ENCODE measurements at regions not wholly inside any gene's neighbourhood (a gene's known extent, or its start where the extent isn't known, plus 50 kb on each side); places are given as distances from the start of the nearest gene placed in this dataset.

DNA sequence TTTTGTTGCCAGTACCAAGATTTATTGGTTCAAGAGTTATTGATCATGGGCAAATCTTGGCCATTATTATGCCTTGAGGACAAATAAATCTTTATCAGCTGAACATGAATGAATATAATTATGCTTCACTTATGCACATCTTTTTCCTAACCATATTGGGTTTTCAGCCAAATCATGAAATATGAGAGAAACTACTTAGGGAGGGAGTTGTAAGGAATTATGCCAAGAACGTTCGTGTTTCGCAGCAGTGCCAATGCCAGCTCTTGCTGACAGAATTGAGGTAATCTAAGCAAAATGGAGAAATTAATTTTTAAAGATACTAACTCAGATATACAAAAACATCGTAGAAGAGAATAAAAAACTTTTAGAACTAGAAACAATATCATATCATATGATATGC lies 301.1 kb upstream of the SASH1 start (continued):
- TF ChIP-seq YY1 (IDR thresholded peaks at IDR 0.05; ENCODE audit: low read depth, low read length), result no peak

DNA sequence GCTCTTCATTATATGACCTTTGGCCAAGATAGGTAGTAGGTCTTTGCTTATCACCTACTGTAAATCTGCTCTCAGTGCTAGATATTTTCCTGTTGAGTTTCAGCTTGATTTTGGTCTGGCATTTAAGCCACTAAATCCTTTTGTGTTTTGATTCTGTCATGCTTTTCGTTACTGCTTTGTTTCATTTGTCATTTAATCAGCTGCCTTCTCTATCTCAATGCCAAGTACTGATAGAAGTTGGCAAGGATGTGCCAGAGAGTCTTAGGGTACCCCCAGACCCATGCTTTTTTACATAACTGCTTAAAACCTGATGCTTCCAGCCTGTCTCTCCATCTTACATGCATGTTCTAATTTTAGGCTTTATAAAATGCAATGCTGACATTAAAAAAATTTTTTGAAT lies 300.1 kb upstream of the SASH1 start:
- Histone ChIP-seq H2BK15ac (ENCODE audit: low read length) (no peak overlapping the region), H2BK12ac (ENCODE audit: low read depth, low read length) (no peak overlapping the region), H3K27ac (ENCODE audit: low read depth, low read length) (no peak overlapping the region), H2BK5ac (ENCODE audit: low read depth, low read length) (no peak overlapping the region), H2AK5ac (ENCODE audit: low read depth, low read length) (no peak overlapping the region), H3K27me3 (replicated peaks in 1 of 4; ENCODE audit: control insufficient read depth in 3 of 4, extremely low read depth in 1 of 4, insufficient read depth in 3 of 4, low read length in 3 of 4) (no peaks in the 10 kb centered on the region), H3K4me2 (ENCODE audit: insufficient read depth in 1 of 2, low read depth in 2 of 2, low read length in 2 of 2) (no peak overlapping the region), H3K23ac (ENCODE audit: insufficient read length) (no peak overlapping the region), H3K18ac (ENCODE audit: extremely low read depth, low read length) (no peak overlapping the region), H3K14ac (ENCODE audit: insufficient read length) (no peak overlapping the region), H2BK20ac (ENCODE audit: low read length) (no peak overlapping the region), H3K79me1 (ENCODE audit: low read depth, low read length) (no peaks in the 10 kb centered on the region), H3K56ac (replicated peaks; ENCODE audit: insufficient read length, low read depth, low read length) (no peak overlapping the region), H4K20me1 (replicated peaks in 1 of 2; ENCODE audit: control insufficient read depth in 1 of 2, insufficient read depth in 2 of 2, low read length in 2 of 2) (no peaks in the 10 kb centered on the region), H4K5ac (ENCODE audit: insufficient read length, low read depth, low read length) (no peak overlapping the region), H3K9me3 (ENCODE audit: insufficient read depth in 2 of 2, low read depth in 1 of 2, low read length in 1 of 2) (0 out of 4 replicates have a peak, but pooled peaks cover 0 to 4% of the 10 kb centered on the region in 2 experiments), H3K4me1 (replicated peaks in 1 of 4; ENCODE audit: control insufficient read depth in 3 of 4, insufficient read depth in 4 of 4, low read length in 3 of 4) (no peaks in the 10 kb centered on the region), H2BK120ac (replicated peaks; ENCODE audit: low read depth, low read length) (no peak overlapping the region), H3K4me3 (ENCODE audit: extremely low read depth in 1 of 4, insufficient read depth in 2 of 4, low read depth in 3 of 4, low read length in 4 of 4) (no peak overlapping the region), H2AFZ (ENCODE audit: low read length) (no peak overlapping the region), H3K36me3 (ENCODE audit: control insufficient read depth in 2 of 4, insufficient read depth in 4 of 4, low read length in 3 of 4) (no peaks in the 10 kb centered on the region), H3K9ac (replicated peaks in 1 of 4; ENCODE audit: extremely low read depth in 1 of 4, low read depth in 3 of 4, low read length in 3 of 4) (no peak overlapping the region), H4K8ac (ENCODE audit: extremely low read depth, insufficient read depth, low read length) (no peak overlapping the region), H4K91ac (replicated peaks; ENCODE audit: insufficient read length, low read length) (no peak overlapping the region), H3K4ac (replicated peaks; ENCODE audit: insufficient read length, low read depth, low read length) (no peak overlapping the region), H3K23me2 (ENCODE audit: low read depth, low read length) (no peaks in the 10 kb centered on the region), H3K79me2 (ENCODE audit: control insufficient read depth in 1 of 2, insufficient read depth in 2 of 2, low read length in 2 of 2) (no peaks in the 10 kb centered on the region)
- FAIRE-seq, result peak; percentile 39
- CTCF ChIA-PET (ENCODE audit: partially characterized antibody), result no interaction called here
- TF ChIP-seq SUZ12 (IDR thresholded peaks at IDR 0.05; ENCODE audit: low read length), result no peak
- TF ChIP-seq JUND (IDR thresholded peaks at IDR 0.05; ENCODE audit: low read length), result no peak
- no peak for TF ChIP-seq NRF1 (IDR thresholded peaks at IDR 0.05; ENCODE audit: low read depth, low read length)
- no peak for TF ChIP-seq YY1 (IDR thresholded peaks at IDR 0.05; ENCODE audit: low read depth, low read length)
- TF ChIP-seq, protein P1, sequence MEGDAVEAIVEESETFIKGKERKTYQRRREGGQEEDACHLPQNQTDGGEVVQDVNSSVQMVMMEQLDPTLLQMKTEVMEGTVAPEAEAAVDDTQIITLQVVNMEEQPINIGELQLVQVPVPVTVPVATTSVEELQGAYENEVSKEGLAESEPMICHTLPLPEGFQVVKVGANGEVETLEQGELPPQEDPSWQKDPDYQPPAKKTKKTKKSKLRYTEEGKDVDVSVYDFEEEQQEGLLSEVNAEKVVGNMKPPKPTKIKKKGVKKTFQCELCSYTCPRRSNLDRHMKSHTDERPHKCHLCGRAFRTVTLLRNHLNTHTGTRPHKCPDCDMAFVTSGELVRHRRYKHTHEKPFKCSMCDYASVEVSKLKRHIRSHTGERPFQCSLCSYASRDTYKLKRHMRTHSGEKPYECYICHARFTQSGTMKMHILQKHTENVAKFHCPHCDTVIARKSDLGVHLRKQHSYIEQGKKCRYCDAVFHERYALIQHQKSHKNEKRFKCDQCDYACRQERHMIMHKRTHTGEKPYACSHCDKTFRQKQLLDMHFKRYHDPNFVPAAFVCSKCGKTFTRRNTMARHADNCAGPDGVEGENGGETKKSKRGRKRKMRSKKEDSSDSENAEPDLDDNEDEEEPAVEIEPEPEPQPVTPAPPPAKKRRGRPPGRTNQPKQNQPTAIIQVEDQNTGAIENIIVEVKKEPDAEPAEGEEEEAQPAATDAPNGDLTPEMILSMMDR (IDR thresholded peaks at IDR 0.05; ENCODE audit: control extremely low read depth in 1 of 3, insufficient read depth in 1 of 3, low read depth in 1 of 3, low read length in 3 of 3), result no peak
- TF ChIP-seq TAF7 (optimal IDR thresholded peaks at IDR 0.05; ENCODE audit: borderline replicate concordance, low read depth, low read length), result no peak
- DNase-seq (ENCODE audit: low read depth in 1 of 2, low spot score in 2 of 2), result no peak
- 81% methylated on average over 1 of the region's 1 CpG; no CpG with 5 or more reads in 1 of the 2 experiments for WGBS, 2 experiments (ENCODE audit: extremely low coverage in 1 of 2, insufficient coverage in 1 of 2, insufficient read length in 1 of 2, insufficient replicate concordance in 2 of 2, low coverage in 1 of 2, low lambda C conversion rate in 2 of 2, missing lambda C conversion rate in 1 of 2)
- POLR2A ChIA-PET (ENCODE audit: partially characterized antibody), result no interaction called here

All from H1 (cell line).